H9 (cell line): ENCODE measurements at regions not wholly inside any gene's neighbourhood (a gene's known extent, or its start where the extent isn't known, plus 50 kb on each side); places are given as distances from the start of the nearest gene placed in this dataset.

ENCODE experiments used
- DNase-seq: peaks from one replicate; pipeline ENCODE4 v3.0.0-alpha.2; 2017
- H2AFZ ChIP-seq: one replicate; pipeline ENCODE4 v1.6.1; 2013; ENCODE audit warnings: mild to moderate bottlenecking, low read length, control low read depth, moderate library complexity
- H2AK5ac ChIP-seq: 2 replicates; pipeline ENCODE4 v1.6.1; 2013; ENCODE audit warnings: low read length, control low read depth, mixed read lengths; ENCODE audit not compliant: insufficient read length
- H2BK120ac ChIP-seq: one replicate; pipeline ENCODE4 v1.6.1; 2013; ENCODE audit warnings: low read depth, mild to moderate bottlenecking, low read length, control low read depth, inconsistent platforms; ENCODE audit not compliant: poor library complexity, severe bottlenecking
- H2BK12ac ChIP-seq: 2 replicates; pipeline ENCODE4 v1.6.1; 2013; ENCODE audit warnings: low read length, control low read depth, mixed read lengths, low read depth; ENCODE audit not compliant: insufficient read length
- H2BK15ac ChIP-seq: 2 replicates; pipeline ENCODE4 v1.6.1; 2013; ENCODE audit warnings: low read depth, low read length, control low read depth
- H2BK20ac ChIP-seq: one replicate; pipeline ENCODE4 v1.6.1; 2013; ENCODE audit warnings: low read depth, mild to moderate bottlenecking, low read length, control low read depth, inconsistent platforms; ENCODE audit not compliant: poor library complexity, severe bottlenecking
- H2BK5ac ChIP-seq: 2 replicates; pipeline ENCODE4 v1.6.1; 2013; ENCODE audit warnings: low read length, control low read depth, mixed read lengths; ENCODE audit not compliant: insufficient read length
- H3K14ac ChIP-seq: 2 replicates; pipeline ENCODE4 v1.6.1; 2013; ENCODE audit warnings: low read length, control low read depth; ENCODE audit not compliant: insufficient read depth
- H3K18ac ChIP-seq: 2 replicates; pipeline ENCODE4 v1.6.1; 2013; ENCODE audit warnings: low read depth, mild to moderate bottlenecking, mixed read lengths, low read length, control low read depth; ENCODE audit not compliant: insufficient read length
- H3K23ac ChIP-seq: 2 replicates; pipeline ENCODE4 v1.6.1; 2013; ENCODE audit warnings: low read length, control low read depth, mixed read lengths, low read depth; ENCODE audit not compliant: insufficient read length
- H3K23me2 ChIP-seq: 2 replicates; pipeline ENCODE4 v1.6.1; 2013; ENCODE audit warnings: low read depth, mild to moderate bottlenecking, mixed read lengths, low read length, control low read depth; ENCODE audit not compliant: insufficient read length, poor library complexity, severe bottlenecking
- H3K27ac ChIP-seq: 2 replicates; pipeline ENCODE4 v1.5.1; 2013; ENCODE audit warnings: low read length, control low read depth, mixed read lengths, low read depth; ENCODE audit not compliant: insufficient read length
- H3K27me3 ChIP-seq: 2 replicates; pipeline ENCODE4 v1.6.1; 2013; ENCODE audit warnings: low read length, control low read depth, inconsistent platforms; ENCODE audit not compliant: insufficient read depth
- H3K4ac ChIP-seq: 2 replicates; pipeline ENCODE4 v1.6.1; 2013; ENCODE audit warnings: low read depth, mild to moderate bottlenecking, control low read depth, inconsistent platforms, low read length, moderate library complexity
- H3K4me1 ChIP-seq: 2 replicates; pipeline ENCODE4 v1.6.1; 2013; ENCODE audit warnings: low read length, control low read depth, inconsistent platforms; ENCODE audit not compliant: insufficient read depth
- H3K4me2 ChIP-seq: 2 replicates; pipeline ENCODE4 v1.6.1; 2013; ENCODE audit warnings: low read length, control low read depth, mixed read lengths; ENCODE audit not compliant: insufficient read length, insufficient read depth
- H3K56ac ChIP-seq: 2 replicates; pipeline ENCODE4 v1.6.1; 2013; ENCODE audit warnings: low read depth, mild to moderate bottlenecking, mixed read lengths, low read length, control low read depth; ENCODE audit not compliant: insufficient read length
- H3K79me1 ChIP-seq: 2 replicates; pipeline ENCODE4 v1.6.1; 2013; ENCODE audit warnings: low read depth, mild to moderate bottlenecking, moderate library complexity, low read length, control low read depth, inconsistent platforms; ENCODE audit not compliant: insufficient read depth, poor library complexity, severe bottlenecking
- H3K79me2 ChIP-seq: 2 replicates; pipeline ENCODE4 v1.6.1; 2013; ENCODE audit warnings: low read length, control low read depth, inconsistent platforms; ENCODE audit not compliant: insufficient read depth
- H3K9ac ChIP-seq: 2 replicates; pipeline ENCODE4 v1.6.1; 2013; ENCODE audit warnings: low read length, control low read depth, mixed read lengths; ENCODE audit not compliant: insufficient read length; ENCODE audit errors: extremely low read depth
- H3K9me3 ChIP-seq: one replicate; pipeline ENCODE4 v1.6.1; 2013; ENCODE audit warnings: low read depth, low read length, inconsistent platforms; ENCODE audit not compliant: control insufficient read depth
- H3T11ph ChIP-seq: one replicate; pipeline ENCODE4 v1.6.1; 2013; ENCODE audit warnings: mild to moderate bottlenecking, low read length, control low read depth, inconsistent platforms
- H4K20me1 ChIP-seq: one replicate; pipeline ENCODE4 v1.6.1; 2013; ENCODE audit not compliant: control insufficient read depth, insufficient read length, insufficient read depth
- H4K5ac ChIP-seq: 2 replicates; pipeline ENCODE4 v1.6.1; 2013; ENCODE audit warnings: low read depth, mild to moderate bottlenecking, mixed read lengths, low read length, control low read depth; ENCODE audit not compliant: insufficient read length
- H4K8ac ChIP-seq: replicated peaks from 2 replicates; pipeline ENCODE4 v1.6.1; 2013; ENCODE audit warnings: low read length, control low read depth, mixed read lengths, low read depth; ENCODE audit not compliant: insufficient read length
- H4K91ac ChIP-seq: 2 replicates; pipeline ENCODE4 v1.6.1; 2013; ENCODE audit warnings: low read depth, mild to moderate bottlenecking, moderate library complexity, mixed read lengths, low read length, control low read depth; ENCODE audit not compliant: insufficient read length
- H3K27ac Mint-ChIP-seq, 3 experiments: 2 replicates in 2 of 3; 3 replicates in 1 of 3; pipeline ENCODE4 v1.8.0; 2020 to 2021; ENCODE audit warnings: mixed read lengths in 3 of 3, mild to moderate bottlenecking in 1 of 3, moderate library complexity in 1 of 3
- H3K27me3 Mint-ChIP-seq: 2 replicates; pipeline ENCODE4 v1.8.0; 2021; ENCODE audit warnings: low read depth, mild to moderate bottlenecking, moderate library complexity, mixed read lengths
- H3K36me3 Mint-ChIP-seq, 3 experiments: 2 replicates in 2 of 3; 3 replicates in 1 of 3; pipeline ENCODE4 v1.8.0; 2020 to 2021; ENCODE audit warnings: low read depth in 3 of 3, mixed read lengths in 3 of 3; ENCODE audit not compliant: insufficient read depth in 1 of 3
- H3K4me1 Mint-ChIP-seq, 2 experiments: 2 replicates each; pipeline ENCODE4 v1.8.0; 2020; ENCODE audit warnings: mixed read lengths in 2 of 2
- H3K4me3 Mint-ChIP-seq, 2 experiments: 2 replicates in 1 of 2; 3 replicates in 1 of 2; pipeline ENCODE4 v1.8.0; 2020 to 2021; ENCODE audit warnings: mild to moderate bottlenecking in 2 of 2, mixed read lengths in 2 of 2, moderate library complexity in 1 of 2
- H3K9me3 Mint-ChIP-seq, 2 experiments: 2 replicates in 1 of 2; 3 replicates in 1 of 2; pipeline ENCODE4 v1.8.0; 2020; ENCODE audit warnings: mild to moderate bottlenecking in 2 of 2, mixed read lengths in 2 of 2, moderate library complexity in 1 of 2
- WGBS: extraction: QIAGEN DNeasy Blood & Tissue Kit; methylation state at CpG from one replicate; pipeline ENCODE4 v1.1.7; 2013; ENCODE audit warnings: missing lambda C conversion rate, low lambda C conversion rate, mixed read lengths; ENCODE audit not compliant: insufficient read length; ENCODE audit errors: extremely low coverage; 5-methylcytosine and 5-hydroxymethylcytosine counted together
- TF ChIP-seq, protein P1 (sequence below): fragments of 200-600 bp; sonication (generic); conservative IDR thresholded peaks from 3 replicates; pipeline ENCODE4 v1.8.0; 2021; ENCODE audit warnings: antibody characterized with exemption, mild to moderate bottlenecking

GRCh38 chr4:24335616-24336015 lies 248.7 kb downstream of the DHX15 start:
- Histone ChIP-seq H3K9me3 (no peaks in the 10 kb centered on the region), H2BK12ac (no peak overlapping the region), H3K4me1 (no peaks in the 10 kb centered on the region), H2AFZ (no peak overlapping the region), H3K79me1 (peaks cover 6% of the 10 kb centered on the region), H2BK20ac (no peak overlapping the region), H4K91ac (no peak overlapping the region), H3K27me3 (no peaks in the 10 kb centered on the region), H2BK5ac (no peak overlapping the region), H4K5ac (no peak overlapping the region), H3K9ac (no peak overlapping the region), H3K23me2 (no peaks in the 10 kb centered on the region), H4K8ac (no peak overlapping the region), H3K79me2 (no peaks in the 10 kb centered on the region), H3K4me2 (no peak overlapping the region), H3K14ac (no peak overlapping the region), H3K18ac (no peak overlapping the region), H3T11ph (no peak overlapping the region), H2BK15ac (no peak overlapping the region), H4K20me1 (no peaks in the 10 kb centered on the region), H3K23ac (no peak overlapping the region), H3K4ac (no peak overlapping the region), H3K56ac (no peak overlapping the region), H3K27ac (no peak overlapping the region), H2AK5ac (no peak overlapping the region), H2BK120ac (no peak overlapping the region)
- H3K36me3 Mint-ChIP-seq, result peaks cover 0 to 51% (median 4%) of the 10 kb centered on the region in 3 experiments; a peak in 5 of 7 replicates
- H3K9me3 Mint-ChIP-seq, result no peaks in the 10 kb centered on the region
- no peak overlapping the region for H3K4me3 Mint-ChIP-seq
- WGBS, result no CpG with 5 or more reads among the region's 4 CpGs
- no peak for DNase-seq
- no peaks in the 10 kb centered on the region for H3K27me3 Mint-ChIP-seq
- peaks cover 12 to 24% of the 10 kb centered on the region in 2 experiments for H3K4me1 Mint-ChIP-seq
- H3K27ac Mint-ChIP-seq, result peak overlapping the region in 2 of 3 experiments; percentile 47 to 60; a peak in 3 of 7 replicates
- TF ChIP-seq, protein P1, sequence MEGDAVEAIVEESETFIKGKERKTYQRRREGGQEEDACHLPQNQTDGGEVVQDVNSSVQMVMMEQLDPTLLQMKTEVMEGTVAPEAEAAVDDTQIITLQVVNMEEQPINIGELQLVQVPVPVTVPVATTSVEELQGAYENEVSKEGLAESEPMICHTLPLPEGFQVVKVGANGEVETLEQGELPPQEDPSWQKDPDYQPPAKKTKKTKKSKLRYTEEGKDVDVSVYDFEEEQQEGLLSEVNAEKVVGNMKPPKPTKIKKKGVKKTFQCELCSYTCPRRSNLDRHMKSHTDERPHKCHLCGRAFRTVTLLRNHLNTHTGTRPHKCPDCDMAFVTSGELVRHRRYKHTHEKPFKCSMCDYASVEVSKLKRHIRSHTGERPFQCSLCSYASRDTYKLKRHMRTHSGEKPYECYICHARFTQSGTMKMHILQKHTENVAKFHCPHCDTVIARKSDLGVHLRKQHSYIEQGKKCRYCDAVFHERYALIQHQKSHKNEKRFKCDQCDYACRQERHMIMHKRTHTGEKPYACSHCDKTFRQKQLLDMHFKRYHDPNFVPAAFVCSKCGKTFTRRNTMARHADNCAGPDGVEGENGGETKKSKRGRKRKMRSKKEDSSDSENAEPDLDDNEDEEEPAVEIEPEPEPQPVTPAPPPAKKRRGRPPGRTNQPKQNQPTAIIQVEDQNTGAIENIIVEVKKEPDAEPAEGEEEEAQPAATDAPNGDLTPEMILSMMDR, result no peak
